Adipocyte (in vitro differentiated cells): ENCODE measurements at regions not wholly inside any gene's neighbourhood (a gene's known extent, or its start where the extent isn't known, plus 50 kb on each side); places are given as distances from the start of the nearest gene placed in this dataset.

Source experiments
- DNase-seq: peaks from one replicate; pipeline ENCODE4 v3.0.0-alpha.2; 2015; ENCODE audit warnings: low read depth
- H3K27me3 ChIP-seq: replicated peaks from 2 replicates; pipeline ENCODE4 v1.7.0; 2013; ENCODE audit warnings: mild to moderate bottlenecking, low read length, moderate library complexity; ENCODE audit not compliant: control insufficient read depth, insufficient read depth
- H3K36me3 ChIP-seq: 2 replicates; pipeline ENCODE4 v1.7.0; 2013; ENCODE audit warnings: low read length, mild to moderate bottlenecking, moderate library complexity; ENCODE audit not compliant: control insufficient read depth, insufficient read depth, severe bottlenecking
- H3K4me1 ChIP-seq: 2 replicates; pipeline ENCODE4 v1.7.0; 2013; ENCODE audit warnings: mild to moderate bottlenecking, low read length, moderate library complexity; ENCODE audit not compliant: control insufficient read depth, insufficient read depth
- H3K4me3 ChIP-seq: 2 replicates; pipeline ENCODE4 v1.7.0; 2013; ENCODE audit warnings: mild to moderate bottlenecking, low read length, moderate library complexity
- H3K9ac ChIP-seq: 2 replicates; pipeline ENCODE4 v1.7.0; 2013; ENCODE audit warnings: mild to moderate bottlenecking, low read length, moderate library complexity
- H3K9me3 ChIP-seq: 2 replicates; pipeline ENCODE4 v1.7.0; 2013; ENCODE audit warnings: mild to moderate bottlenecking, low read length, moderate library complexity; ENCODE audit not compliant: control insufficient read depth

- Histone ChIP-seq H3K9me3 (no peaks in the 10 kb centered on the region), H3K9ac (no peak overlapping the region), H3K4me3 (no peak overlapping the region), H3K27me3 (no peaks in the 10 kb centered on the region), H3K36me3 (no peaks in the 10 kb centered on the region), H3K4me1 (peaks cover 7% of the 10 kb centered on the region)
- no peak for DNase-seq
Observed at GRCh38 chr11:111444040-111444439, 65.0 kb upstream of the POU2AF1 start.

- DNase-seq = no peak
- H3K9ac ChIP-seq = no peak overlapping the region
- no peaks in the 10 kb centered on the region for H3K27me3 ChIP-seq
- no peaks in the 10 kb centered on the region for H3K9me3 ChIP-seq
- no peaks in the 10 kb centered on the region for H3K36me3 ChIP-seq
- no peak overlapping the region for H3K4me3 ChIP-seq
- peaks cover 7% of the 10 kb centered on the region for H3K4me1 ChIP-seq
Observed at GRCh38 chr11:111443640-111444039, 64.6 kb upstream of the POU2AF1 start.

- no peak overlapping the region for H3K4me3 ChIP-seq
- peaks cover 7% of the 10 kb centered on the region for H3K4me1 ChIP-seq
- no peak overlapping the region for H3K9ac ChIP-seq
- no peaks in the 10 kb centered on the region for H3K27me3 ChIP-seq
- H3K36me3 ChIP-seq = no peaks in the 10 kb centered on the region
- no peaks in the 10 kb centered on the region for H3K9me3 ChIP-seq
- no peak for DNase-seq
Observed at GRCh38 chr11:111443032-111443431, 64.0 kb upstream of the POU2AF1 start.

GRCh38 chr11:111441443-111441842 lies 62.4 kb upstream of the POU2AF1 start:
- H3K36me3 ChIP-seq = no peaks in the 10 kb centered on the region
- DNase-seq = peak; percentile 62
- no peak overlapping the region for H3K9ac ChIP-seq
- H3K27me3 ChIP-seq = peaks cover 8% of the 10 kb centered on the region
- no peaks in the 10 kb centered on the region for H3K9me3 ChIP-seq
- no peak overlapping the region for H3K4me3 ChIP-seq
- H3K4me1 ChIP-seq = peaks cover 7% of the 10 kb centered on the region

- Histone ChIP-seq H3K4me1 (peaks cover 2% of the 10 kb centered on the region), H3K9ac (no peak overlapping the region), H3K36me3 (no peaks in the 10 kb centered on the region), H3K27me3 (peaks cover 16% of the 10 kb centered on the region), H3K9me3 (no peaks in the 10 kb centered on the region), H3K4me3 (no peak overlapping the region)
- DNase-seq = no peak
Observed at GRCh38 chr11:111440416-111441205, 61.5 kb upstream of the POU2AF1 start.

GRCh38 chr11:111439901-111440300 lies 60.8 kb upstream of the POU2AF1 start:
- H3K4me3 ChIP-seq = no peak overlapping the region
- no peaks in the 10 kb centered on the region for H3K36me3 ChIP-seq

GRCh38 chr11:111438846-111439520 lies 59.9 kb upstream of the POU2AF1 start:
- H3K4me3 ChIP-seq = no peak overlapping the region
- H3K9ac ChIP-seq = no peak overlapping the region
- no peaks in the 10 kb centered on the region for H3K4me1 ChIP-seq
- peaks cover 17% of the 10 kb centered on the region for H3K27me3 ChIP-seq
- no peak for DNase-seq
- no peaks in the 10 kb centered on the region for H3K9me3 ChIP-seq
- no peaks in the 10 kb centered on the region for H3K36me3 ChIP-seq

More at GRCh38 chr11:111439901-111440300, 60.8 kb upstream of the POU2AF1 start:
- no peak for DNase-seq
- Histone ChIP-seq H3K4me1 (no peaks in the 10 kb centered on the region), H3K9ac (no peak overlapping the region), H3K27me3 (peaks cover 17% of the 10 kb centered on the region), H3K9me3 (no peaks in the 10 kb centered on the region)

- no peak for DNase-seq
Observed at GRCh38 chr11:111438168-111438567, 59.1 kb upstream of the POU2AF1 start.

GRCh38 chr11:111435046-111435698 lies 56.1 kb upstream of the POU2AF1 start:
- no peak overlapping the region for H3K9ac ChIP-seq
- no peak for DNase-seq
- H3K27me3 ChIP-seq = peaks cover 32% of the 10 kb centered on the region
- H3K36me3 ChIP-seq = no peaks in the 10 kb centered on the region
- H3K4me1 ChIP-seq = no peaks in the 10 kb centered on the region
- no peaks in the 10 kb centered on the region for H3K9me3 ChIP-seq
- no peak overlapping the region for H3K4me3 ChIP-seq

More at GRCh38 chr11:111438168-111438567, 59.1 kb upstream of the POU2AF1 start:
- Histone ChIP-seq H3K4me3 (no peak overlapping the region), H3K9me3 (no peaks in the 10 kb centered on the region), H3K9ac (no peak overlapping the region), H3K27me3 (peaks cover 17% of the 10 kb centered on the region), H3K36me3 (no peaks in the 10 kb centered on the region), H3K4me1 (no peaks in the 10 kb centered on the region)

GRCh38 chr11:111429066-111429506 lies 50.0 kb upstream of the POU2AF1 start:
- Histone ChIP-seq H3K9me3 (no peaks in the 10 kb centered on the region), H3K36me3 (no peaks in the 10 kb centered on the region), H3K27me3 (peaks cover 18% of the 10 kb centered on the region), H3K9ac (no peak overlapping the region), H3K4me3 (no peak overlapping the region), H3K4me1 (peaks cover 3% of the 10 kb centered on the region)
- peak; percentile 76 for DNase-seq
